ENCODE measurements at regions not wholly inside any gene's neighbourhood (a gene's known extent, or its start where the extent isn't known, plus 50 kb on each side); places are given as distances from the start of the nearest gene placed in this dataset.

- TF ChIP-seq, protein P1, sequence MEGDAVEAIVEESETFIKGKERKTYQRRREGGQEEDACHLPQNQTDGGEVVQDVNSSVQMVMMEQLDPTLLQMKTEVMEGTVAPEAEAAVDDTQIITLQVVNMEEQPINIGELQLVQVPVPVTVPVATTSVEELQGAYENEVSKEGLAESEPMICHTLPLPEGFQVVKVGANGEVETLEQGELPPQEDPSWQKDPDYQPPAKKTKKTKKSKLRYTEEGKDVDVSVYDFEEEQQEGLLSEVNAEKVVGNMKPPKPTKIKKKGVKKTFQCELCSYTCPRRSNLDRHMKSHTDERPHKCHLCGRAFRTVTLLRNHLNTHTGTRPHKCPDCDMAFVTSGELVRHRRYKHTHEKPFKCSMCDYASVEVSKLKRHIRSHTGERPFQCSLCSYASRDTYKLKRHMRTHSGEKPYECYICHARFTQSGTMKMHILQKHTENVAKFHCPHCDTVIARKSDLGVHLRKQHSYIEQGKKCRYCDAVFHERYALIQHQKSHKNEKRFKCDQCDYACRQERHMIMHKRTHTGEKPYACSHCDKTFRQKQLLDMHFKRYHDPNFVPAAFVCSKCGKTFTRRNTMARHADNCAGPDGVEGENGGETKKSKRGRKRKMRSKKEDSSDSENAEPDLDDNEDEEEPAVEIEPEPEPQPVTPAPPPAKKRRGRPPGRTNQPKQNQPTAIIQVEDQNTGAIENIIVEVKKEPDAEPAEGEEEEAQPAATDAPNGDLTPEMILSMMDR (IDR thresholded peaks at IDR 0.05; ENCODE audit: insufficient read depth, low read depth, low read length, missing control alignments): no peak
- no peak for DNase-seq (ENCODE audit: low read depth)
- H3K4me3 ChIP-seq (ENCODE audit: low read length): no peak overlapping the region
Observed at GRCh38 chr12:127393465-127393864, 873.5 kb upstream of the TMEM132C start.

- TF ChIP-seq, protein P1 (IDR thresholded peaks at IDR 0.05; ENCODE audit: insufficient read depth, low read depth, low read length, missing control alignments): no peak
- no peak overlapping the region for H3K4me3 ChIP-seq (ENCODE audit: low read length)
- peak; percentile 62 for DNase-seq (ENCODE audit: low read depth)
Observed at GRCh38 chr12:127393896-127394295, 873.1 kb upstream of the TMEM132C start.

- TF ChIP-seq, protein P1 (IDR thresholded peaks at IDR 0.05; ENCODE audit: insufficient read depth, low read depth, low read length, missing control alignments): no peak
- H3K4me3 ChIP-seq (ENCODE audit: low read length): no peak overlapping the region
- no peak for DNase-seq (ENCODE audit: low read depth)
Observed at GRCh38 chr12:127396734-127397133, 870.2 kb upstream of the TMEM132C start.

DNA sequence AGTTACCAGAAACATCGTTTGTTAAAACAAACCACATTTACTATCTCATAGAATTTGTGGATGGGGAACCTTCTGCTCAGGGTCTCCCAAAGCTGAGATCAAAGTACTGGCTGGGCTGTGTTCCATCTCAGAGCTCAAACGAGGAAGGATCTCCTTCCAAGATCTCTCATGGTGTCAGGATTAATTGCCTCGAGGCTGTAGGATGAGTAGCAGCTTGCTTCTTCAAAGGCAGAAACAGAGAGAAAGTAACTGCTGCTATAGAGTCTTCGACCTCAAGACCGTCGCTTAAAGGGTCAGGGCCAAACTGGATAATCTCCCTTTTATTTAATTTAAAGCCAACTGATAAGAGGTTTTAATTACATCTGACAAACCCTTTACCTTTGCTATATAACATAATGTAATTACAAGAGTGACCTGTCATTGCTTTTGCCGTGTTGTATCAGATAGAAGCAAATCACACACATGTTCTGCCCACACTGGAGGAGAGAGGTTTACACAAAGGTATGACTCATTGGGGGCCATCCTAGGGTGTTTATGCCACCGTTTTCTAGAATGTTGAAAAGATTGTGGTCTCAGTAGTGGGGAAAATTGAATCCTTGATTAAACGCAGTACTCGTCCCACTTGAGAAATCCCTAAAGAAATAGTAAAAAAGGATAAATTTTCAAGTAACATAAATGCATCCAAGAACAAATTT lies 868.8 kb upstream of the TMEM132C start:
- DNase-seq (ENCODE audit: low read depth): no peak
- TF ChIP-seq, protein P1 (IDR thresholded peaks at IDR 0.05; ENCODE audit: insufficient read depth, low read depth, low read length, missing control alignments): no peak

DNA sequence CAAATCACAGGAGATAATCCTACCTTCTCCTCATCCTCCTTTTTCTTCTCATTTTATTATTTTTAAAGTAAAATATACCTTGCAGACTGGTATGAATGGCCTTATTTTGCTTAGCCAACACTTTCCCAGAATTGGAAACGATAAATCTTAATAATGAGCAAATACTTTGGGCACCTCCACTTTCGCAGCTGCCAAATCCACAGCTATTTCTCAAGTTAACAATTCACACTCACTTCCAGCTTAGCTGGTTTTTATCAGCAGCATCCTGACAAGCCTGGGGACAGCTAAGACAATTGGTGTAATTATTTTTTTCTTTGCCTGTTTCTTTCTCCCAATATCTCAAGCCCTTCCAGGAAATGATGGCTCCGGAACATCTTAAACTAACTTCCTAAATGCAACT lies 867.5 kb upstream of the TMEM132C start:
- TF ChIP-seq, protein P1 (IDR thresholded peaks at IDR 0.05; ENCODE audit: insufficient read depth, low read depth, low read length, missing control alignments): no peak
- H3K4me3 ChIP-seq (ENCODE audit: low read length): no peak overlapping the region
- no peak for DNase-seq (ENCODE audit: low read depth)

More for the DNA sequence above, 868.8 kb upstream of the TMEM132C start:
- no peak overlapping the region for H3K4me3 ChIP-seq (ENCODE audit: low read length)

GRCh38 chr12:127400221-127400620 lies 866.7 kb upstream of the TMEM132C start:
- TF ChIP-seq, protein P1 (IDR thresholded peaks at IDR 0.05; ENCODE audit: insufficient read depth, low read depth, low read length, missing control alignments): no peak
- no peak for DNase-seq (ENCODE audit: low read depth)
- no peak overlapping the region for H3K4me3 ChIP-seq (ENCODE audit: low read length)

DNA sequence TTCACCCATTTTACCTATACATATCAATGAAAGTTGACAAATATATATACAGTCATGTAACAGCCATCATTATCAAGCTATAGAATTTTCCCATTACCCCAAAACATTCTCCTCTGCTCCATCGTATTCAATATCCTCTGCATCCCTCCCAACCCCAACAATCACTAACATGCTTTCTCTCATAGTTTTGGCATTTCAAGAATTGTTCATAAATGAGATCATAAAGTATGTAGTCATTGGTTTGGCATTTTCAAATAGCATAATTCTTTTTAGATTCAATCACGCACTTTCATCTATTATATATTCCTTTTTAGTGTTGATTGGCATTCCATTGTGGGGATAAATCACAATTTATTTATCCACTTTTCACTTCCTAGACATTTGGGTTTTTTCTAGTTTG lies 866.0 kb upstream of the TMEM132C start:
- H3K4me3 ChIP-seq (ENCODE audit: low read length): no peak overlapping the region
- TF ChIP-seq, protein P1 (IDR thresholded peaks at IDR 0.05; ENCODE audit: insufficient read depth, low read depth, low read length, missing control alignments): no peak
- DNase-seq (ENCODE audit: low read depth): peak; percentile 4

All from epithelial cell of esophagus (primary cell).